Panc1 (cell line): ENCODE measurements at regions not wholly inside any gene's neighbourhood (a gene's known extent, or its start where the extent isn't known, plus 50 kb on each side); places are given as distances from the start of the nearest gene placed in this dataset.

Source experiments
- ATAC-seq: fragments of 200-7000 bp; cut with Tn5 transposase; 2 replicates; pipeline ENCODE4 v1.9.1; 2020; ENCODE audit warnings: mild to moderate bottlenecking, moderate library complexity
- BruUV-seq: library from RNA; stranded (reverse); fragments of 400-500 nt; replicated peaks from 2 replicates; lab custom pipeline; 2021; lab: Mats Ljungman, UMichigan
- CTCF ChIA-PET: fragments of 300-600 bp; sonication (Branson Sonifier 250); formaldehyde crosslinking; loops from one replicate; lab custom pipeline; 2022; ENCODE audit warnings: antibody characterized with exemption; lab: Charles Lee
- POLR2A ChIA-PET: fragments of 300-600 bp; sonication (Branson Sonifier 250); formaldehyde crosslinking; loops from one replicate; lab custom pipeline; 2022; ENCODE audit warnings: antibody characterized with exemption; lab: Charles Lee
- DNase-seq: peaks from one replicate; pipeline ENCODE4 v3.0.0-alpha.2; 2010; ENCODE audit warnings: low read depth, low spot score
- H3K27ac ChIP-seq: 2 replicates; pipeline ENCODE4 v1.5.1; 2011; ENCODE audit warnings: mild to moderate bottlenecking, low read length, inconsistent platforms
- H3K27me3 ChIP-seq: fragments of 200-500 bp; sonication (Bioruptor generic); 2 replicates; pipeline ENCODE4 v1.6.0; 2014; ENCODE audit warnings: low read length, inconsistent platforms; ENCODE audit not compliant: control insufficient read depth, insufficient read depth
- H3K36me3 ChIP-seq: fragments of 200-500 bp; sonication (Bioruptor generic); 2 replicates; pipeline ENCODE4 v1.5.1; 2014; ENCODE audit warnings: inconsistent platforms, mild to moderate bottlenecking, low read length, moderate library complexity; ENCODE audit not compliant: control insufficient read depth, insufficient read depth
- H3K4me1 ChIP-seq: 2 replicates; pipeline ENCODE4 v1.5.1; 2011; ENCODE audit warnings: inconsistent platforms, mild to moderate bottlenecking, low read length, moderate library complexity; ENCODE audit not compliant: control insufficient read depth, insufficient read depth
- H3K4me3 ChIP-seq, 2 experiments: 2 replicates each; pipeline ENCODE4 v1.5.1; 2011 to 2012; ENCODE audit warnings: low read depth in 2 of 2, low read length in 2 of 2, mild to moderate bottlenecking in 2 of 2, inconsistent platforms in 1 of 2, moderate library complexity in 1 of 2
- H3K9me3 ChIP-seq: fragments of 200-500 bp; sonication (Bioruptor generic); 2 replicates; pipeline ENCODE4 v1.5.1; 2014; ENCODE audit warnings: low read depth, mild to moderate bottlenecking, inconsistent platforms, low read length, moderate library complexity; ENCODE audit not compliant: control insufficient read depth, insufficient read depth
- CTCF ChIP-seq: fragments of 450-650 bp; IDR thresholded peaks from 2 replicates; pipeline ENCODE4 v1.5.1; 2017; ENCODE audit warnings: mild to moderate bottlenecking
- POLR2AphosphoS5 ChIP-seq: IDR thresholded peaks from 2 replicates; pipeline ENCODE4 v1.6.1; 2012; ENCODE audit warnings: mild to moderate bottlenecking, low read depth, low read length, moderate library complexity
- REST ChIP-seq, 2 experiments: IDR thresholded peaks; 2 replicates each; pipeline ENCODE4 v1.6.1; 2011 to 2012; ENCODE audit warnings: low read depth in 2 of 2, control low read depth in 1 of 2, low read length in 1 of 2, mild to moderate bottlenecking in 1 of 2, moderate library complexity in 1 of 2; ENCODE audit not compliant: insufficient read depth in 1 of 2
- SIN3A ChIP-seq: IDR thresholded peaks from 2 replicates; pipeline ENCODE4 v1.6.1; 2012; ENCODE audit warnings: low read depth, mild to moderate bottlenecking, low read length, moderate library complexity, borderline replicate concordance; ENCODE audit not compliant: insufficient read depth
- TCF7L2 ChIP-seq: IDR thresholded peaks from 2 replicates; pipeline ENCODE4 v1.6.1; 2011; ENCODE audit warnings: mild to moderate bottlenecking, low read depth, low read length, inconsistent platforms
- in situ Hi-C: cut with HindIII; loops from 2 replicates; pipeline ENCODE4 v1.10.0; 2016; ENCODE audit warnings: low sequenced_read_pairs, low pct_unique_long_range_greater_than_20kb
- intact Hi-C: fragments of 100-400 bp; cut with micrococcal nuclease; formaldehyde crosslinking; loops from one replicate; pipeline ENCODE4 v1.10.0; 2022; ENCODE audit not compliant: unreplicated experiment

GRCh38 chr6:164882236-164882635, 427.2 kb downstream of the C6orf118 start:
- no TSS peak for BruUV-seq
- Histone ChIP-seq H3K27me3 (no peaks in the 10 kb centered on the region), H3K4me1 (no peaks in the 10 kb centered on the region), H3K4me3 (no peak overlapping the region), H3K36me3 (no peaks in the 10 kb centered on the region), H3K27ac (no peak overlapping the region), H3K9me3 (no peaks in the 10 kb centered on the region)
- ChIA-PET CTCF (no interaction called here), POLR2A (no interaction called here)
- ATAC-seq: no peak
- intact Hi-C loops (no loop called here), in situ Hi-C loops (no loop called here)
- TF ChIP-seq CTCF (no peak), REST (IDR thresholded peaks at IDR 0.05; ENCODE audit: insufficient read depth in 1 of 2, low read depth in 2 of 2, low read length in 1 of 2) (no peak), POLR2AphosphoS5 (no peak), SIN3A (no peak), TCF7L2 (no peak)
- no peak for DNase-seq

DNA sequence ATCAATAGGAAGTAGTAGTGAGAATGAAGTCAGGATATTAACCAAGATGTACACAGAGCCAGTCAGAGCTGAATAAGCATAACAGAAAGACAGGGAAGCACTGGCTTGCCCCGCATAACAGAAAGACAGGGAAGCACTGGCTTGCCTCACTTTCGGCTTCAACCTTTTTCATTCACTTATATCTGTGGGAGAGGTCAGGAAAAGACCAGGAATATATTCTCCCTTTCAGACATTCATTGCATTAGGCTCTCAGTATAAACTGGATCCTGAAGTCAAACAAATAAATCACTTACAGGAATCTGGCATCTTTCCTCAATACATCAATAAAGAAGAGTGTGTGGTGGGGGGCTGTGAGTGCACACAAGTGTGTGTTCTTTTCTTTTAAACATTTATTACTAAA, 437.6 kb downstream of the C6orf118 start:
- ATAC-seq (no peak), DNase-seq (no peak)
- no peaks in the 10 kb centered on the region for H3K36me3 ChIP-seq
- H3K4me1 ChIP-seq: no peaks in the 10 kb centered on the region
- no peaks in the 10 kb centered on the region for H3K27me3 ChIP-seq
- no peak overlapping the region for H3K27ac ChIP-seq
- CTCF ChIA-PET: no interaction called here
- POLR2A ChIA-PET: no interaction called here
- intact Hi-C loops (no loop called here), in situ Hi-C loops (no loop called here)
- no peak for TF ChIP-seq CTCF
- TF ChIP-seq TCF7L2: no peak
- TF ChIP-seq POLR2AphosphoS5: no peak
- no peak for TF ChIP-seq SIN3A
- TF ChIP-seq REST (IDR thresholded peaks at IDR 0.05; ENCODE audit: insufficient read depth in 1 of 2, low read depth in 2 of 2, low read length in 1 of 2): no peak
- BruUV-seq: no TSS peak
- H3K9me3 ChIP-seq: no peaks in the 10 kb centered on the region
- H3K4me3 ChIP-seq: no peak overlapping the region
